HEK293T (cell line): ENCODE measurements at regions not wholly inside any gene's neighbourhood (a gene's known extent, or its start where the extent isn't known, plus 50 kb on each side); places are given as distances from the start of the nearest gene placed in this dataset.

Source experiments
- CTCF ChIA-PET: fragments of 350-600 bp; formaldehyde crosslinking; extraction: SDS; loops from one replicate; lab custom pipeline; 2021; ENCODE audit warnings: antibody characterized with exemption, inconsistent platforms; lab: Yijun Ruan, JAX
- POLR2A ChIA-PET: fragments of 350-600 bp; formaldehyde crosslinking; extraction: SDS; loops from one replicate; lab custom pipeline; 2020; ENCODE audit warnings: antibody characterized with exemption, inconsistent platforms; lab: Yijun Ruan, JAX
- DNase-seq: peaks from one replicate; pipeline ENCODE4 v3.0.0; 2012; ENCODE audit warnings: mixed read lengths; ENCODE audit errors: extremely low spot score
- ARNT ChIP-seq: fragments of 450-650 bp; IDR thresholded peaks from 2 replicates; pipeline ENCODE4 v1.6.1; 2017; ENCODE audit warnings: mild to moderate bottlenecking
- BHLHE40 ChIP-seq: fragments of 450-650 bp; IDR thresholded peaks from 2 replicates; pipeline ENCODE4 v1.6.1; 2016; ENCODE audit warnings: mild to moderate bottlenecking, moderate library complexity, borderline replicate concordance
- CTBP1 ChIP-seq: fragments of 450-650 bp; IDR thresholded peaks from 2 replicates; pipeline ENCODE4 v1.6.1; 2016; ENCODE audit warnings: borderline replicate concordance
- ELF4 ChIP-seq: fragments of 450-650 bp; IDR thresholded peaks from 2 replicates; pipeline ENCODE4 v1.6.1; 2017; ENCODE audit warnings: antibody characterized with exemption
- FOXA1 ChIP-seq: fragments of 450-650 bp; IDR thresholded peaks from 2 replicates; pipeline ENCODE4 v1.6.1; 2016; ENCODE audit warnings: mild to moderate bottlenecking
- FOXK2 ChIP-seq: fragments of 450-650 bp; IDR thresholded peaks from 2 replicates; pipeline ENCODE4 v1.6.1; 2016; ENCODE audit warnings: mild to moderate bottlenecking
- FOXM1 ChIP-seq: fragments of 450-650 bp; IDR thresholded peaks from 2 replicates; pipeline ENCODE4 v1.6.1; 2017; ENCODE audit warnings: mild to moderate bottlenecking, borderline replicate concordance
- HDGF ChIP-seq: fragments of 450-650 bp; IDR thresholded peaks from 2 replicates; pipeline ENCODE4 v1.6.1; 2017; ENCODE audit warnings: antibody characterized with exemption, borderline replicate concordance
- L3MBTL2 ChIP-seq: fragments of 450-650 bp; conservative IDR thresholded peaks from 2 replicates; pipeline ENCODE4 v1.6.1; 2016; ENCODE audit warnings: mild to moderate bottlenecking
- LEF1 ChIP-seq: fragments of 450-650 bp; IDR thresholded peaks from 2 replicates; pipeline ENCODE4 v1.6.1; 2017; ENCODE audit warnings: mild to moderate bottlenecking, borderline replicate concordance
- NFRKB ChIP-seq: fragments of 450-650 bp; IDR thresholded peaks from 2 replicates; pipeline ENCODE4 v1.6.1; 2016; ENCODE audit warnings: mild to moderate bottlenecking, moderate library complexity
- SP1 ChIP-seq: fragments of 450-650 bp; IDR thresholded peaks from 2 replicates; pipeline ENCODE4 v1.6.1; 2017
- SUZ12 ChIP-seq: fragments of 450-650 bp; IDR thresholded peaks from 2 replicates; pipeline ENCODE4 v1.6.1; 2016; ENCODE audit warnings: mild to moderate bottlenecking
- TARDBP ChIP-seq: fragments of 450-650 bp; IDR thresholded peaks from 2 replicates; pipeline ENCODE4 v1.6.1; 2016
- ZNF384 ChIP-seq: fragments of 450-650 bp; IDR thresholded peaks from 2 replicates; pipeline ENCODE4 v1.6.1; 2016
- TF ChIP-seq, protein P1 (sequence below): fragments of 450-650 bp; IDR thresholded peaks from 2 replicates; pipeline ENCODE4 v1.6.1; 2016

DNA sequence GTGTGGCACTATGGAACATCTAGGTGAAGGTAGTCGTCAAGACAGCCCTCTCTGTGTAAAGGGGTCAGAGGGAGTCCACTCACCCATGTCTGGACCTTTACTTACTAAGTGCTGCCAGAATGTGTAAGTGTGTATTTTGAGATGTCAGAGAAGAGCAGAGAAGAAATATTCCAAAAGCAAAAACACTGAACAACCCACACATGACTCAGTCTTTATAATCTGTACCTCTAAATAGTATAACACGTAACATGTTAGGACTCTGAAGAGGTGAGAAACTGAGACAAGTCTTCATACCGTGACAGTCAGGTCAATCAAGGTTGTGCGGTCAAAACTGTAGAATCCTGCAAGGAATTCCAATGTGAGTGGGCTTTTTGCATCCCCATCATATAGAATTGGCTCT is 555.2 kb downstream of the LMO4 start:
- no peak for TF ChIP-seq FOXM1
- no peak for TF ChIP-seq L3MBTL2
- no peak for TF ChIP-seq LEF1
- no peak for TF ChIP-seq HDGF
- TF ChIP-seq SUZ12 = no peak
- no peak for TF ChIP-seq ZNF384
- TF ChIP-seq, protein P1, sequence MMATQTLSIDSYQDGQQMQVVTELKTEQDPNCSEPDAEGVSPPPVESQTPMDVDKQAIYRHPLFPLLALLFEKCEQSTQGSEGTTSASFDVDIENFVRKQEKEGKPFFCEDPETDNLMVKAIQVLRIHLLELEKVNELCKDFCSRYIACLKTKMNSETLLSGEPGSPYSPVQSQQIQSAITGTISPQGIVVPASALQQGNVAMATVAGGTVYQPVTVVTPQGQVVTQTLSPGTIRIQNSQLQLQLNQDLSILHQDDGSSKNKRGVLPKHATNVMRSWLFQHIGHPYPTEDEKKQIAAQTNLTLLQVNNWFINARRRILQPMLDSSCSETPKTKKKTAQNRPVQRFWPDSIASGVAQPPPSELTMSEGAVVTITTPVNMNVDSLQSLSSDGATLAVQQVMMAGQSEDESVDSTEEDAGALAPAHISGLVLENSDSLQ = no peak
- TF ChIP-seq FOXK2 = no peak
- TF ChIP-seq NFRKB = no peak
- no peak for TF ChIP-seq TARDBP
- no peak for TF ChIP-seq CTBP1
- TF ChIP-seq ELF4 = no peak
- no peak for TF ChIP-seq FOXA1
- no peak for TF ChIP-seq SP1
- no peak for TF ChIP-seq BHLHE40
- no peak for TF ChIP-seq ARNT
- POLR2A ChIA-PET = no interaction called here
- CTCF ChIA-PET = no interaction called here

DNA sequence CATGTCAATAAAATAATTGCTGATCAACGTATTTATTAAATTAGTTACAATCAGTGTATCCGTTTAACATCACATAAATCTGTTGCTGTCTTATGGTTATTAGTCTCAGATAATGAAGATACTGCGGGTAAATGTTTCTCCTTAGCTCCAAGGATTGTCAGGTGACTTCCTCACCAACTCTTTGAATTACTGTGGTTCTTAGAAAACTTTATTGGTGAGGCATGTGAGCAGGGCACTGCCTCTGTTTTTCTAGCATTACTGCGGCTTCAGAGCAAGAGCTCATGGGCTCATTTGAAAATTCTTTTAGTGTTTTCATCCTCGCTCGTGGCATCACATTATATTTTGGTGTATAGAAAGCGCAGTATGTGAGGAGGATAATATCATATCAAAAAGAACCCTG is 555.9 kb downstream of the LMO4 start:
- POLR2A ChIA-PET = no interaction called here

More for the DNA sequence above, 555.2 kb downstream of the LMO4 start:
- DNase-seq = no peak

DNA sequence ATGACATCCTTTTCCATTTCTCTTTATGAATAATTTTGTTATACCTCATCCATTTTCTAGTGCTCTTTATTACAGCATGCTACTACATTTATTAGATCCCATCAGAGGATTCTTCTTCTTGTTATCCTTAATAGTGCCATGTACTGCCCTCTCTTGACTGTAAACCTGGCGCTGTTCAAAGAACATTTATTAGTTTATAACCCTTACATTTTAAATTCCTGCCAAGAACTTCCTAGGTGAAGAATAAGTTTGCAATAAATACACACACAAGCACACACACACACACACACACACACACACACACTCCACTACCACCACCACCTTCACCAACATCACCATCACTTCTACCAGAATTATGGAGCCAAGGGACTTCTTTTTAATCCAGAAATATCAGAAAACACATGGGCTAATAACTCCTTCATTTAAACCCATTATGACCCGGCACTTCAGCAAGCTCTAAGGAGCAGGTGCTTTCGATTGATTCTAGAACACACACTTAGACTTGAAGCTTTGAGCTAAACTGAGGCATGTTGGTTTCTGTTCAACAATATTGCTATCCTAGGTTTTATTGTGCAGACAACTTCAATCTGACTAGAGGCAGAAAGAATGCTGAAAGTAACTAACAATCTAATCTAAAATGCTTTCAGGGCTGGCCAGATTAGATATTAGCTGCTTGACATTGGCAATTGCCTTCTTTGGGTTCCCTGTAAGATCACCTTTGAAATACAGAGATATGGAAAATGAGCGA is 556.8 kb downstream of the LMO4 start:
- no peak for DNase-seq
- ChIA-PET POLR2A (no interaction called here), CTCF (no interaction called here)
- TF ChIP-seq LEF1 (no peak), L3MBTL2 (no peak), SUZ12 (no peak), ARNT (no peak), NFRKB (no peak), ZNF384 (no peak), TARDBP (no peak), BHLHE40 (no peak), FOXM1 (no peak)

More for the DNA sequence above, 555.9 kb downstream of the LMO4 start:
- TF ChIP-seq TARDBP = no peak
- no peak for TF ChIP-seq HDGF
- TF ChIP-seq ELF4 = no peak
- TF ChIP-seq FOXM1 = no peak
- no peak for TF ChIP-seq L3MBTL2
- TF ChIP-seq SP1 = no peak
- TF ChIP-seq FOXK2 = no peak
- TF ChIP-seq NFRKB = no peak
- TF ChIP-seq FOXA1 = no peak
- DNase-seq = no peak
- CTCF ChIA-PET = no interaction called here

DNA sequence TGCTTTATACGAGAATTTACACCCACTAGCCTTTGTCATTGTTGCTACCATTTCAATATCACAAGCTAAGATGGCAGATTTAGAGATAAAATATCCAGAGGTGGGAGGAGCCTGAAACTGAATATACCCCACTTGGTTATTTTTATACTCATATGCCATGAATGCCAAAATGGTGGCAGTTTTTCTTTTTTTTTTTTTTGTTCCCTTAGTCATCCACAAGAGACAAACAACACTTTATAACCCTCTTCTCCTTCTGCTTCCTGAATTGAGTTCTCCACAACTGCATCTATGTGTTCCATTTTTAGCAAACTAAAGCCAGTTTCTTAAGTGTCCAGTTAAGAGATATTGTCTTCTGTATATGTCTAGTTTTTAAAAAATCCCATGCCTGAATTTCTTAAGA is 558.4 kb downstream of the LMO4 start:
- no peak for TF ChIP-seq ELF4
- no peak for TF ChIP-seq L3MBTL2
- TF ChIP-seq FOXA1 = no peak
- no peak for TF ChIP-seq NFRKB
- no peak for TF ChIP-seq LEF1
- TF ChIP-seq BHLHE40 = no peak
- ChIA-PET CTCF (no interaction called here), POLR2A (no interaction called here)
- DNase-seq = no peak

DNA sequence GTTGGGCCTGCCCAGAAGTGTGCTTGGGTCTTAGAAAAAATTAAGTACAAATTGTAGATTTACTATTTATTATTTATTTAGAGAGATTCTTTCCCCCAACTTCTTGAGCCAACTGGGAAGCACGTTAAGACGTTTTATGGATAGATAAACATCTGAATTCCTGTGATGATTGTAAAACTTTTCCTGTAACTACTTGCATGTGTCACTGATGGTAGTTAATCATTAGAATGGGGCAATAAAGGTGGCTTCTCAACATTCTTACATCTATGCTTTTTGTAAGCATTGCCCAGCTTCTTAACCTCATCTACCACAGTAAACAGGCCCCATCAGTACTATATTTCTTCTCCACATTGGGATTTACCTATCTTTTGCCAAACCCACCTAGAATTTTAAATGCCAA is 559.8 kb downstream of the LMO4 start:
- CTCF ChIA-PET = no interaction called here
- TF ChIP-seq, protein P1 = peak; percentile 82
- TF ChIP-seq BHLHE40 = no peak
- no peak for DNase-seq
- POLR2A ChIA-PET = no interaction called here

DNA sequence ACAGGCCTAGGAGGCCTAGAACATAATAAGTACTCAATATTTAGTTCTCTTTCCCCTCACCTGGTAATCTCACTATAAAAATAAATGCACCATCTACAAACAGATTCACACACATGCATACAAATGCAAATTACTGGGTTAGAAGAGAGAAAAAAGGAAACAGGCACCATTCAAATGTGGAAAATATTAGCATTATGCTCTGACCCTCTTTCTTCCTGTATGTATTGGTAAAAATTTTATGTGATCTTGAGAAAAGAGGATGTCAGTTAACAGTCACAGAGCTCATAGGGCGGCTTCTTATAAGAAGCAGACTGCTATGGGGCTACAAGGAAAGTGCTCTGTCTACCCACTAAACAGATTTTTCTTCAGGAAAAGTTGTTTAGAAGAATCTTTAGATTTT is 565.4 kb downstream of the LMO4 start:
- no peak for TF ChIP-seq CTBP1
- no peak for TF ChIP-seq ARNT
- no peak for TF ChIP-seq FOXA1
- no peak for TF ChIP-seq ZNF384
- TF ChIP-seq ELF4 = no peak
- TF ChIP-seq HDGF = no peak
- TF ChIP-seq LEF1 = no peak
- no peak for TF ChIP-seq FOXM1
- no peak for DNase-seq
- POLR2A ChIA-PET = no interaction called here
- CTCF ChIA-PET = no interaction called here

DNA sequence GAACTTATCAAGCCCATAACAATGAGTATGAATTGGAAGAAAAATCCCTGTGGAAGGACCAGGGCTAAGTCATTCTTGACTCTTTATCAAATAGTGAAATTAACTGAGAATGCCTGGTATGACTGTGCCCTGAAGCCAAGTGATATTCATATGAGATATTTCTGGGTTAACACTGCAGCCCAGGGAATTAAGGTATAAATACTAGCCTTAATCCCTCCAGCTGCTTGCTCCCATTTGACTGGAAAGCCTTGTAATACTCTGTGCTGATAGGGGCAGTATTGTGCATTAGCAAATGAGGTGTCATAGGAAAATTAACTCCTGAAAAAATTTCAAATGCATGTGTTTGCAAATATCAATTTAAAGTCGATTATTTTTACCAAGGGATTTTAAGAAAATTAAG is 568.8 kb downstream of the LMO4 start:
- POLR2A ChIA-PET = no interaction called here
- CTCF ChIA-PET = no interaction called here
- TF ChIP-seq FOXK2 (no peak), CTBP1 (no peak), ELF4 (no peak), FOXA1 (no peak)
- DNase-seq = no peak
